SIG-M5 treated with dmso at 0.1 percent for 504 hours (cell line): ENCODE measurements at regions not wholly inside any gene's neighbourhood (a gene's known extent, or its start where the extent isn't known, plus 50 kb on each side); places are given as distances from the start of the nearest gene placed in this dataset.
"Not testable (repeated sequence)": the region's sequence is repeated elsewhere in the genome, so short reads cannot be mapped to it uniquely, and the experiment has no call there.

Experiments used
- DNase-seq: peaks from one replicate; lab custom pipeline; 2025; ENCODE audit not compliant: unreplicated experiment; lab: John Stamatoyannopoulos, UW

DNA sequence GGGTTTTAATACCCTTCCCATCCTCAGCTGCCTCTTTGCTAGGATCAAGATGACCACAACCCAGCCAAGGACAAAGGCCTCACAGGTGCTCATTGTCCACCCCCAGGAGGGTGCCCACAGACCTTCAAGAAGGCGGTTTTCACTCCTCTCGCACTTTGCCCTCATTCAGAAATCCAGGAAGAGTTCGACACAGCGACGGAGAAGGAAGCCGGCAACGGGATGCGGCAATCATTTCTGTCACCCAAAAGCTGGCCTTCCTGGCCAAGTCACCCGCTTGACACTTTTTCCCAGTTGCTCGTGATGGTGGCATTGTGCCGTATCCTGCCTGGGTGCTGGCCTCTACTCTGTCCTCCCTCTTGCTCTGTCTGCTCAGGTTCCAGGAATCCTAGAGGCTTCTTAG is 293.0 kb upstream of the ZNF337 start:
- not testable (repeated sequence) for DNase-seq

DNA sequence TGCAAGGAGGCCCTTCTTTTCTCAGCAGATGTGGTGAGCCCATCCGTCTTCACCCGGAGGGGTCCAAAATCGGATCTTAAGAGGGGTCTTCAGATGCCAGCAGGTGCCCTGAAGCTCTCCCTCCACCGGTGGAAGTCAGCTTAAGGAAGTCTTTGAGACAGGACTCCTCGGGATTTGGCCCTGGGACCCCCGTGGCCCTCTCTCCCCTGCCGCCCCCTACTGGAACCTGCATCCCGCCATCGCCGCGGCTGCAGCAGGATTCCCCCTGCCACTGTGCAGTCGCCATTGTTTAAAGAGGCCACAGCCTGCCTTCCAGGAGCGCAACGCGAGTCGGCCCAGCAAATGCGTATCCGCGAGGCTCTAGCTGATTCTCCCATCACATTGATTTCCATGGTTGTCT is 292.5 kb upstream of the ZNF337 start:
- no peak for DNase-seq

DNA sequence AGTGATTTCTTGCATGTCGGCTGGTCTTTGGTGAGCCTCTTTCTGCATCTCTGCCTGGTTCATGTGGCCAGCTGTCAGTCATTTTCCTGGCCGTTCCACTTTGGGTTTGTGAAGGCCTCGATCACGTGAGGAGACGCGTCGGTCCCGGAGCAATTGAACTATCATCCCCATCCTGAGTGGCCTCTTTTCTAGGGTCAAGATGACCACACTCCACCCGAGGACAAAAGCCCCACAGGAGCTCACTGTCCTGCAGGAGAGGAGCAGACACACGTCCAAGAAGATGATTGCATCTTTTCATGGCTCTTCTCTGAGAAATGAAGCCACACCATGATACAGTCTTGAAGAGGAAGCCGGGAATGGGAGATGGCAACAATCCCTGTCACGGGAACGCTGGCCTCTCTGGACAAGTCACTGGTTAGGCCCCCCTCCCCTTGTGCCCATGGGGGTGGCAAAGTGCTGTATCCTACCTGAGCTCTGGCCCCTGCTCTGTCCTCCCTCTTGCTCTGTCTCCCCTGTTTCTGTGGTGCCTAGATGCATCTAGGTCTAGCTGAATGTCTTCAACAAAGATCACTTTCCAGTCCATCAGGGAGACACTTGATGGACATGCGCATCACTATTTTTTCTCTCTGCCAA is 291.4 kb upstream of the ZNF337 start:
- not testable (repeated sequence) for DNase-seq

DNA sequence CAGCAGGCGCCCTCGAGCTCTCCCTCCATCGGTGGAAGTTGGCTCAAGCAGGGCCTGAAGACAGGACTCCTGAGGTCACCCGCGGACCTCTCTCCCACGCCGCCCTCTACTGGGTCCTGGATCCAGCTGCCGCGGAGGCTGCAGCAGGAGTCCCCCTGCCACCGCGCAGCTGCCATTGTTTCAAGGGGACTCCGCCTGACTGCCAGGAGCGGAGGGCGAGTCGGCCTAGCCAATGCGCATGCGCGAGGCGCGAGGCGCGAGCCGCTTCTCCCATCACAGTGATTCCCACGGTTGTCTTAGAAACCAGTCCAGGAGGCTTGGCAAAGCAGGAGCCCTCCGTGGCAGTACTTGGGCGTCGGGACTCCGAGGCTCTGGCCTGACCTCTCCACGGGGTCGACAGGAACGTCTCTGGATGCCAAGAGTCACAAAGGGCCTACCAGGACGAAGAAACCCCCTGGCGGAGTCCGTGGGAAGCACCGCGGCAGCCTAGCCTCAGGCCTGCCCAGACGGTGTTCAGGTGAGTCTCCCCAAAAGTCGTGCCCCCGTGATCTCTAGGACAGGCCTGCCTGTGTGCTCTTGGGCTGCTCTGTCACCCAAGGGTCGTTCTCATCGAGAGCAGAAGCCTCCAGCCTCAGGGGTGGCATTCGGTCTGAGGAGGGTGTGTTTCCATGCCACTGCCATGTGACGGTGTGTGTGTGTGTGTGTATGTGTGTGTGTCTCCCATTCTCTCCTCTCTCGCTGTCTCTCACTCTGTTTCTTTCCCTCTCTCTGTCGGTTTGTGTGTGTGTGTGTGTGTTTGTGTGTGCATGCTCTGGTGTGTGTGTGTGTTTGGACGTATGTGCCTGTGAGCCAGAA is 290.6 kb upstream of the ZNF337 start:
- no peak for DNase-seq

DNA sequence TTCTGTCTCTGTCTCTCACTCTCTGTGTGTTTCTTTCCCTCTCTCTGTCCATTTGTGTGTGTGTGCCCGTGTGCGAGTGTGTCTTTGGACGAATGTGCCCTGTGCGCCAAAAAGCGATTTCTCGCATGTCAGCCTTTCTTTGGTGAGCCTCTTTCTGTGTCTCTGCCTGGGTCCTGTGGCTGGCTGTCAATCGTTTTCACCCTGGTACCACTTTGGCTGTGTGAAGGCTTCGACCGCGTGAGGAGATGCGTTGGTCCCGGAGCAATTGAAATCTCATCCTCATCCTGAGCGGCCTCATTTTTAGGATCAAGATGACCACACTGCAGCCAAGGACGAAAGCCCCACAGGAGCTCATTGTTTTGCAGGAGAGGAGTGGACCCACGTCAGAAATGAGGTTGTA is 288.9 kb upstream of the ZNF337 start:
- no peak for DNase-seq

DNA sequence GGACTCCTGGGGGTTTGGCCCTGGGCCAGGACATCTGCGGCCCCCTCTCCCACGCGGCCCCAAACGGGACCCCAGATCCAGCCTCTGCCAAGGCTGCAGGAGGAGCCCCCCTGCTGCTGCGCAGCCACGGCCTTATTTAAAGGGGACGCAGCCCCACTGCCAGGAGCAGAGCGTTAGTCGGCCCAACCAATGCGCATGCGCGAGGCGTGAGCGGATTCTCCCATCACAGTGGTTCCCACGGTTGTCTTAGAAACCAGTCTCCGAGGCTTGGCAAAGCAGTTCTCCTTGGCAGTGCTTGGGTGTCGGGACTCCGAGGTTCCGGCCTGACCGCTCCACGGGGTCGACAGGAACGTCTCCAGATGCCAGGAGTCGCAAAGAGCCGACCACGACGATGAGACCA is 288.3 kb upstream of the ZNF337 start:
- no peak for DNase-seq

DNA sequence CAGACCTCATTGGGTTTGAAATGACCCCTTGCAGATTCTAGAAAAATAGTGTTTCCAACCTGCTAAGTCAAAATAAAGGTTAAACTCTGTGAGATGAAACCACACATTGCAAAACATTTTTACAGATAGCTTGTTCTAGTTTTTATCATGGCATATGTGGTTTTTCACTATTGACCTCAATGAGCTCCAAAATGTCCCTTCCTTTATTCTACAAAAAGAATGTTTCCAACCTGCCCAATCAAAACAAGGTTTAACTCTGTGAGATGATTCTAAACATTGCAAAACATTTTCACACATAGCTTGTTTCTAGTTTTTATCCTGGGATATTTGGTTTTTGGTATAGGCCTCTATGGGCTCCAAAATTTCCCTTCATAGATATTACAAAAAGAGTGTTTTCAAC is 286.0 kb upstream of the ZNF337 start:
- DNase-seq = not testable (repeated sequence)

DNA sequence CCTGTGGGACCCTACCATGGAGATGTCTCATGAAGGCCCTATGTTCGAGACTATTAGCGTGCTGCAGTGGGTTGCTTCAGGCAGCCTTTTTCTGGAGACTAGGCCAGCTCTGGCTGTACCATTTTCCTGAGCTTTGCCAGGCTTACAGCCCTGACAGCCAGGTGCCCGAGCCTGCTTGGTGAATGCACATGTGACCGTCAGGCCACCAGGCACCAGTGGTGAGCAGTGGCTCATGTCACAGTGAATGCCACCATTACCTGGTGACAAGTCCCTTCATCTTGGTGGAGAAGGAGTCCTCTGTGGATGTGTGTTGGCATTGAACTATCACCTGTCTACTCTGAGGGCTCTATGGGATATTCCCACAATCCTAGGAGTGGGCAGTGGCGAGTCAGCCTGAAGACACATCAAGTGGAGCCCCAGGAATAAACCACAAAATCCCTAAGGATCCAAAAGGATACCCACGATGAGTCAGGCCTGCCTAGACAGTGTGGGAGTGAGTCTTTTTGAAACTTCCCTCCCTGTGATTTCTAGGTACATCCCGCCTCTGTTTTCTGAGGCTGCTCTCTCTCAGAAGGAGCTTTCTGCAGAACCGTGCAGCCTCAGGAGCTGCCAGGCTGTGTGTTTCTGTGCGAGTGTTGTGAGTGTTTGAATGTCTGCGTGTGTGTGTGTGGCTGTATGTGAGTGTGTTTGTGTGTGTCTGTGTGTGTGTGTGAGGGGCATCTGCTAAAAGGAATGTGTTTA is 282.0 kb upstream of the ZNF337 start:
- not testable (repeated sequence) for DNase-seq

DNA sequence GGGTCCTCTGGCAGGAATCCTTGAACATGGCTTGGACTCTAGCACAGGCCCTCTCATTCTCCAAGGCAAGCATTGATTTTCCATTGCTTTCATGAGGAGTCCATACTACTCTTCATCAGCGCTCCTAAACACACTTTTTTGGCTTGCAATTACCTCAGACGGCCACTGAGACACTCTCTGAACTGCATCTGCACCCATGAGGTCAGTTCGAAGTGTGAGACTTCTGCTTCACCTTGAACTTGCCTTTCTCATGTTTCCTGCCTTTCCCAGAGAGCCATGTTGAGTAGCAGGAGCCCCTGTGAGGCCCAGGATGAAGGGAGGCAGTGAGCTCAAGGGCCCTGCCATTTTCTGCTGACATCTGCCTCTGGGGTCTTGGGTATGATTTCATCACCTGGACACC is 279.2 kb upstream of the ZNF337 start:
- DNase-seq = not testable (repeated sequence)

DNA sequence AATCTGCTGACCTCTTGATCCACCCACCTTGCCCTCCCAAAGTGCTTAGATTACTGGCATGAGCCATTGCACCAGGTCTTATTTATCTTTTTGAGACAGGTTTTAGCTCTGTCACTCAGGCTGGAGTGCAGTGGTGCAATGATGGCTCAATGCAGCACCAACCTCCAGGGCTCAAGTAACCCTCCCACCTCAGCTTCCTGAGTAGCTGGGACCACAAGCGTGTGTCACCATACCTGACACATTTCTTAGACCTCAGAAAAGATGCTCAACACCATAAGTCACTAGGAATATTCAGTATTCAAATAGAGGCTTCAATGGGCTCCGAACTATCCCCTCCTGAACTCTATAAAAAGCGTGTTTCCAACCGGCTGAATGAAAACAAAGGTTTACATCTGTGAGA is 268.6 kb upstream of the ZNF337 start:
- not testable (repeated sequence) for DNase-seq

DNA sequence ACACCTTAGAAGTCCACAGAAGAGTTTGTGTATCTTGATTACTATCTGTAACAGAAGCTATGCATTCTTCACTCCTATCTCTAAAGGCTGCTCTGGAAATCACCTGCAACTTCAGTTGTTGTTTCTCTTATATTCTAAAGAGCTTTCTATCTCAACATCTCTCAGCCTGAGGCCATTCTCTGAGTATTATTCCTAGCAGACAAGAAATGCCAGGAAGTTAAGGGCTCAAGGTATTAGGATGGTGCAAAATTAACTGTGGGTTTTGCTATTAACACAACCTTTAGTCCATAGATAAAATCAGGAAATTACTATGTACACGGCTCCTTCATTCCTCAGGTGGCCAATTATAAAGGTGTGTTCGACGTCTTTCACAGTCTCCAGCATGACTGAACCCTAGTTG is 257.2 kb upstream of the ZNF337 start:
- DNase-seq = not testable (repeated sequence)

DNA sequence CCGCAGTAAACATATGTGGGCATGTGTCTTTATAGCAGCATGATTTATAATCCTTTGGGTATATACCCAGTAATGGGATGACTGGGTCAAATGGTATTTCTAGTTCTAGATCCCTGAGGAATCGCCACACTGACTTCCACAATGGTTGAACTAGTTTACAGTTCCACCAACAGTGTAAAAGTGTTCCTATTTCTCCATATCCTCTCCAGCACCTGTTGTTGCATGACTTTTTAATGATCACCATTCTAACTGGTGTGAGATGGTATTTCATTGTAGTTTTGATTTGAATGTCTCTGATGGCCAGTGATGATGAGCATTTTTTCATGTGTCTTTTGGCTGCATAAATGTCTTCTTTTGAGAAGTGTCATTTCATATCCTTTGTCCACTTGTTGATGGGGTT is 238.6 kb upstream of the ZNF337 start:
- not testable (repeated sequence) for DNase-seq

DNA sequence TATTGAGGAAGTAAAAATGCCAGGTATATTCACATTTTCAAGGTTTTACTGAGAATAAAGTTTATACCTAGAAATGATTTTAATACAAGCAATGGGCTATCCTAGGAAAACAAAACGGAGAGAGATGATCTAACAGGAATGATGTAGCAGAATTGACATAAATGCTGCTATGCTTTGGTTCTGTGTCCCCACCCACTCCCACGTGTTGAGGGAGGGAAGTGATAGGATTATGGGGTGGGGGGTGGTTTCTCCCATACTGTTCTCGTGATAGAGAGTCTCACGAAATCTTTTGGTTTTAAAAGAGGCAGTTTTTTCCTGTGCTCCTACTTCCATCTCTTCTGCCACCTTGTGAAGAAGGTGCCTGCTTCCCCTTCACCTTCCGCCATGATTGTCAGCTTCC is 236.2 kb upstream of the ZNF337 start:
- not testable (repeated sequence) for DNase-seq

DNA sequence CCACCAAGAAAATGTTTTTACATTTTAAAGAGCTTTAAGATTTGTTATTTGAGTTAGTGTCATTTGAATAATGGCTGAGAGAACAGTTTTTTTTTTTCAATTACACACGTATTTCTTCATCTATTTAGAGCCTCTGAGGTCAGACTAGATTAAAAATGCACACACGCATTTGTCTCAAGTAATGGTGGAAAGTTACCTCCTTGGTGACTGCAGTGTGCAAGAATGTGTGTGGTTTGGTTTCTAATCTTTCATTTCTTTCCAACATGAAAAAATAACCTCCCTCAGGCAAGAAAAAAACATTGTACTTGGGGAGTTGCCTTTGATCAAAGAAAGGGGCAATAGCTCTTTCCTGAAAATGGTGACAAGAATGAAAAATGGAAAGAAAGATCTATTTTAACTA is 235.5 kb upstream of the ZNF337 start:
- DNase-seq = not testable (repeated sequence)

DNA sequence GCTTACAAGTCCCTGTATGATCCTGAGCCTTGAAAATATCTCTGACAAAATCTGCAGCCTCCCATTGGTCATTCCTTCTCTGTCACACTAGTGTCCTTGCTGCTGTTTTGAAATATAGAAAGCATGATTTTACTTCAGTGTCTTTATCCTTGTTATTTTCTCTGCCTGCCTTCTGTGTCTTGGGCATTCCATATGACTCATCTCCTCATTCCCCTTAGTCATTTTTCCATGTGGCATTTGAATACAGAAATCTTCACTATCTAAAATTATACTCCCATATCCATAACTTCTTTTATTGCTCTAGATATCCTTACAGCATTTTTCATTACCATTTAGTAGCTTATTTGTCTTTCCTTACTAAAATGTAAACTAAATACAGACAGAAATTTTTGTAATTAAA is 205.7 kb upstream of the ZNF337 start:
- not testable (repeated sequence) for DNase-seq

DNA sequence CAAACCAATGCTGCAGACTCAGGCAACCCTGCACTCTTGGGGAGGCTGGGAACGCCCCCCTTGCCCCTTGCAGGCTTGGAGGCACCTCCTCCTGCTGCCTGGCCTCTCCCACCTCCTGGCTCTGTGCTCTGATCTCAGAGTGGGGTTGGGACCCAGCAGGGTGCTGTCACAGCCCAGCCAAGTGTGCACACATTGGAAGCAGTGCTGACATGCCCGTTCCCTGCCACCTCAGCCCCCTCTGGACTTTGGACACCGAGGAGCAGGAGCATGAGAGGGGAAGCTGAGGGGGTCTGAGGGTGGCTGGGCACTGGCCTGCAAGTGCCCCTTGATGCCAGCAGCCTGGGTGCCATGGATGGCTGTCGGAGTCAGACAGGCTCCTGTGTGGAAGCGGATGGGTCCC is 202.0 kb upstream of the ZNF337 start:
- not testable (repeated sequence) for DNase-seq

DNA sequence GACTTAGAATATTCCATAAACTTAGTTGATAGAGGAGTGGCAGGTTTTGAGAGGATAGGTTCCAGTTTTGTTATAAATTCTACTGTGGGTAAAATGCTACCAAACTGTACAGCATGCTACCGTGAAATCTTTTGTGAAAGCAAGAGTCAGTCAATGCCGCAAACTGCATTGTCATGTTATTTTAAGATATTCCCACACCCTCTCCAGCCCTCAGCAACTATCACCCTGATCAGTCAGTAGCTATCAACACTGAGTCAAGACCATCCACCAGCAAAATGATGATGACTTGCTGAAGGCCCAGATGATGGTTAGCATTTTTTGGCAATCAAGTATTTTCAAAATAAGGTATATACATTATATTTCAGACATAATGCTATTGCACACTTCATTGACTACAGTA is 182.4 kb upstream of the ZNF337 start:
- DNase-seq = not testable (repeated sequence)

DNA sequence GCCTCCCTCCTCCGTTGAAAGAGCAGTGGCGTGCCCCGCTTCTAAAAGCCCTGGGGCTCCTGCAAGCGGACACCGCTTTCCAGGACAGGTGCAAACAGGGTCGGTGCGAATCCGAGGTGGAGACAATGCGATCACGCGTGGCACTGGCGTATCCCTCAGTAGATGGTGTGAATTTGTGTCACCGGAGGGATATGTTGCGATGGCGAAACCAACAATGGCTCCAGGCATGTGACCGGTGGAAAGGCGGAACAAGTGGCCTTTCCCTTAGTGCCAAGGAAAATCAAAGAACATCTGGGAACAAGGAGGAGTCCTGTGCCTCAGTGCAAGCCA is 172.0 kb upstream of the ZNF337 start:
- not testable (repeated sequence) for DNase-seq

DNA sequence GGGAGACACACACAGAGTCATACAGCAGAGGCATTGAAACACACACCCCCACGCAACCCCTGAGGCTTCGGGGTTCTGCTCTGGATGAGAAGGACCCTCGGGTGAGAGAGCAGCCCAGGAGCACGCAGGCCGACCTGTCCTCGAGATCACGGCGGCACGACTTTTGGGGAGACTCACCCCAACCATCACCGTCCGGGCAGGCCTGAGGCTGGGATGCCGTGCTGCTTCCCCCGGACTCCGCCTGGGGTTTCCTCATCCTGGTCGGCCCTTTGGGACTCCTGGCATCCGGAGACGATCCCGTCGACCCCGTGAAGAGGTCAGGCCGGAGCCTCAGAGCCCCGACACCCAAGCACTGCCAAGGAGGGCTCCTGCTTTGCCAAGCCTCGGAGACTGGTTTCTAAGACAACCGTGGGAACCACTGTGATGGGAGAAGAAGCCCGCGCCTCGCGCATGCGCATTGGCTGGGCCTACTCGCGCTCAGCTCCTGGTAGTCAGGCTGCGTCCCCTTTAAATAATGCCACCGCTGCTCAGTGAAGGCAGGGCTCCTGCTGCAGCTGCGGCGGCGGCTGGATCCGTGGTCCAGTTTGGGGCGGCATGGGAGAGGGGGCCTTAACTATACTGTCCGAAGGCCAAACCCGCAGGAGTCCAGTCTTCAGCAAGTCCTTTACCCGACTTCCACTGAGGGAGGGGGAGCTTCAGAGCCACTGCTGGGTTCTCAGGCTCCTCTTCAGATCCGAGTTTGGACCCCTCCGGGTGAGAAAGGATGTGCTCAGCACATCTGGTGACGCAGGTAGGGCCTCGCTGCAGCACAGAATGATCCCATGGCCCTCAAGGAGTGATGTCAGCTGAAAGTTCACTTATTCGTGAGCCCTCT is 171.4 kb upstream of the ZNF337 start:
- DNase-seq = no peak

DNA sequence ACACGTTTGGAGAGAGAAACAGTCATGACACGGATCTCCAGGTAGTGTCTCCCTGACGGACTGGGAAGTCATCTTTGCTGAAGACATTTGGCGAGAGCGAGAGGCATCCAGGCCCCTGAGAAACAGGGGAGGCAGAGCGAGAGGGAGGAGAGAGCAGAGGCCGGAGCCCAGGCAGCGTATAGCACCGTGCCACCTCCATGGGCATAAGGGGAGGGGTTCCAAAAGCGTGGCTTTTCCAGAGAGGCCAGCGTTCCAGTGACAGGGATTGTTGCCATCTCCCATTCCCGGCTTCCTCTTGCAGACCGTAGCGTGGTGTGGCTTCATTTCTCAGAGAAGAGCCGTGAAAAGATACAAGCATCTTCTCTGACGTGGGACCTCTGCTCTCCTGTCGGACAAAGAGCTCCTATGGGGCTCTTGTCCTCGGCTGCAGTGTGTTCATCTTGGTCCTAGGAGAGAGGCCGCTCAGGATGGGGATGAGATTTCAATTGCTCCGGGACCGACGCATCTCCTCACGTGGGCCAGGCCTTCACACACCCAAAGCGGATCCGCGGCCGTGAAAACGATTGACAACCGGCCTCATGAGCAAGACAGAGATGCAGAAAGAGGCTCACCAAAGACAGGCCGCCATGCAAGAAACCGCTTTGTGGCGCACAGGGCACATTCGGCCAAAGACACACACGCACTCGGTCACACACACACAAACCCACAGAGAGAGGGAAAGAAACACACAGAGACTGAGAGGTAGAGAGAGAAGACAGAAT is 170.5 kb upstream of the ZNF337 start:
- not testable (repeated sequence) for DNase-seq
